ENCODE measurements at regions not wholly inside any gene's neighbourhood (a gene's known extent, or its start where the extent isn't known, plus 50 kb on each side); places are given as distances from the start of the nearest gene placed in this dataset.

DNA sequence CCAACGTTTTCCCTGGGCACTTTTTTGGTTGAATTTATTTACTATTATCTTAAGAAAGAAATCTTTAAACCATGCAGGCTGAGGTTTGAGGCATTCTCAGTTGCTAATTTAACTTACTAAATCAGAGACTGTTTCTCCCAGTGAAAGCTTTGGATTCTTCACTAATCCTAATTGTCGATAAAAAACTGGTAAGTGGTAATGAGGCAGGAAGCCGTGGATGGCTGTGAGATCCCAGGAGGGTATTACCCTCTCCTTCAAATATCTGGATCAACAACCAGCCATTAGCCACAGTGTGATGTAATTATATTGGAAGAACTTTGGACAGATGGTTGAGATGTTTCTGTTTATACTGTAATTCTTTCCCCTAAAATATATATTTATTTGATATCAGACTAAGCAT lies 485.0 kb downstream of the DISC1 start:
- DNase-seq = no peak
- TF ChIP-seq, protein P1, sequence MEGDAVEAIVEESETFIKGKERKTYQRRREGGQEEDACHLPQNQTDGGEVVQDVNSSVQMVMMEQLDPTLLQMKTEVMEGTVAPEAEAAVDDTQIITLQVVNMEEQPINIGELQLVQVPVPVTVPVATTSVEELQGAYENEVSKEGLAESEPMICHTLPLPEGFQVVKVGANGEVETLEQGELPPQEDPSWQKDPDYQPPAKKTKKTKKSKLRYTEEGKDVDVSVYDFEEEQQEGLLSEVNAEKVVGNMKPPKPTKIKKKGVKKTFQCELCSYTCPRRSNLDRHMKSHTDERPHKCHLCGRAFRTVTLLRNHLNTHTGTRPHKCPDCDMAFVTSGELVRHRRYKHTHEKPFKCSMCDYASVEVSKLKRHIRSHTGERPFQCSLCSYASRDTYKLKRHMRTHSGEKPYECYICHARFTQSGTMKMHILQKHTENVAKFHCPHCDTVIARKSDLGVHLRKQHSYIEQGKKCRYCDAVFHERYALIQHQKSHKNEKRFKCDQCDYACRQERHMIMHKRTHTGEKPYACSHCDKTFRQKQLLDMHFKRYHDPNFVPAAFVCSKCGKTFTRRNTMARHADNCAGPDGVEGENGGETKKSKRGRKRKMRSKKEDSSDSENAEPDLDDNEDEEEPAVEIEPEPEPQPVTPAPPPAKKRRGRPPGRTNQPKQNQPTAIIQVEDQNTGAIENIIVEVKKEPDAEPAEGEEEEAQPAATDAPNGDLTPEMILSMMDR (IDR thresholded peaks at IDR 0.05) = no peak
- H3K4me1 ChIP-seq = no peaks in the 10 kb centered on the region
- H3K27ac ChIP-seq = no peak overlapping the region
- intact Hi-C loops (cut with DNase I) = no loop called here
- H3K27me3 ChIP-seq = no peaks in the 10 kb centered on the region
- ATAC-seq = no peak
- H3K9me3 ChIP-seq = no peaks in the 10 kb centered on the region
- H3K4me3 ChIP-seq = no peak overlapping the region
- no peaks in the 10 kb centered on the region for H3K36me3 ChIP-seq

DNA sequence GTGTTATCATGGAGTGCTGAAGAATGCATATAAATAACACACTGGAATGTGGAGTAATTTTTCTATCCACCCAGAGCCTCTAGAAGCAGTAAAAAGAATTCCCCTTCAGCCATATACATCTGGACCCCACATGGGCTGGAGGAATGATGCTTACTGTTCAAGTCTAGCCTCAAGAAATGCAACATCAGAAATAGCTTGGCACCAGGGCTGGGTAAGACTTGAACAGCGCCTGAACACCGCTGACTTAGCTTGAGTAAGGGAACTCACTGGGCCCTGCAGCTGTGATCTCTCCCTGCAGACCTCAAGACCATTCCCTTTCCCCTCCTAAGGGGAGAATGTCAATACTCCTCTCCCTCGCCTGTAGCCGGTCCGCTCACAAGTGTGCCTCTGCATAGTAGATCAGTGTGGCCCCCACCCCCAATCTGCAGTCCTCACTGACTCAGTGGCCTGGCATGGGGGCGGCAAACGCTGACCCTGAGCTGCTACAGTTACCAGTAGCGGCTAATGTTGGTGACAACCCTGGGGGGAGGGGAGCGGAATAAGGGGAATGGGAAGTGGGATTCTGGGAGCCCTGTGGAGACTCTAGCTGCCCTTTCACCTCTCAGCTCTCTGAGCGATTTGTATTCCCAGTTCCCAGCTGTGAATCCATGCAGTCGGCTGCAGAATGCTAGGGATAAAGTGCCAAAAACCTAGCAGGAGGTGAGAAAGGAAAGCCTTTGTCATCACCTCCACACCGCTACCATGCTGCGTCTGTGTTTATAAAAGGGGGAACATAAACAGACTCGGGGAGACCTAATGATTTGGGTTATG lies 483.9 kb downstream of the DISC1 start:
- H3K9me3 ChIP-seq = no peaks in the 10 kb centered on the region
- no peaks in the 10 kb centered on the region for H3K36me3 ChIP-seq
- H3K27ac ChIP-seq = no peak overlapping the region
- no peak overlapping the region for H3K4me3 ChIP-seq
- TF ChIP-seq, protein P1 (IDR thresholded peaks at IDR 0.05) = no peak
- ATAC-seq = peak; percentile 13
- no peaks in the 10 kb centered on the region for H3K4me1 ChIP-seq
- H3K27me3 ChIP-seq = no peaks in the 10 kb centered on the region
- no peak for DNase-seq
- intact Hi-C loops (cut with DNase I) = no loop called here

- no peak for ATAC-seq
- no peaks in the 10 kb centered on the region for H3K36me3 ChIP-seq
- no peak for DNase-seq
- intact Hi-C loops (cut with DNase I) = no loop called here
- no peaks in the 10 kb centered on the region for H3K9me3 ChIP-seq
- TF ChIP-seq, protein P1 (IDR thresholded peaks at IDR 0.05) = no peak
- H3K4me1 ChIP-seq = no peaks in the 10 kb centered on the region
- no peak overlapping the region for H3K27ac ChIP-seq
- H3K27me3 ChIP-seq = no peaks in the 10 kb centered on the region
- H3K4me3 ChIP-seq = no peak overlapping the region
Measured at GRCh38 chr1:232109391-232109790, 482.8 kb downstream of the DISC1 start.

GRCh38 chr1:232108598-232108997 lies 482.0 kb downstream of the DISC1 start:
- TF ChIP-seq, protein P1 (IDR thresholded peaks at IDR 0.05) = no peak
- Histone ChIP-seq H3K4me3 (no peak overlapping the region), H3K9me3 (no peaks in the 10 kb centered on the region), H3K4me1 (no peaks in the 10 kb centered on the region), H3K27me3 (no peaks in the 10 kb centered on the region), H3K36me3 (no peaks in the 10 kb centered on the region), H3K27ac (no peak overlapping the region)
- ATAC-seq (no peak), DNase-seq (no peak)
- intact Hi-C loops (cut with DNase I) = no loop called here

DNA sequence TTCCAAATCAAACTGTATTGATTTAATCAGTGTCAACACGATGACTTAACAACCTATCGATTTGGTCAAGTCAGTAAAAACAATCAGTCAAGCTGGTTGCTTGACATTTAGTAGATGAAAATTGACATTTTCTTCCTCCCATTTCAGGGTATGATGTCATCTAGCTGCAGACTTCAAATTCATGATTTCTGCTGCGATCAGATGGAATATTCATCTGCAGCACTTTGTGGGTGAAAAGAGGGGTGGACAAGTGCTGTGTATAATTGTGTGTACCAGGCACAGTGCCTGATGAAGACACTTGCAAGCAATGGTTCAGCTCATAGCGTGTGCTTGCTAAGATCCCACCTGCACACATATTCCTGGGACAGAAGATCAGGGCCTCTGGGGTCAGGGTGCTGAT lies 479.8 kb downstream of the DISC1 start:
- intact Hi-C loops (cut with DNase I) = no loop called here
- TF ChIP-seq, protein P1 (IDR thresholded peaks at IDR 0.05) = no peak
- no peaks in the 10 kb centered on the region for H3K27me3 ChIP-seq
- H3K9me3 ChIP-seq = no peaks in the 10 kb centered on the region
- H3K4me1 ChIP-seq = no peaks in the 10 kb centered on the region
- DNase-seq (no peak), ATAC-seq (no peak)
- no peak overlapping the region for H3K27ac ChIP-seq
- no peaks in the 10 kb centered on the region for H3K36me3 ChIP-seq
- no peak overlapping the region for H3K4me3 ChIP-seq

All from upper lobe of right lung (tissue), 1 donor.